Keratinocyte (primary cell): ENCODE measurements at regions not wholly inside any gene's neighbourhood (a gene's known extent, or its start where the extent isn't known, plus 50 kb on each side); places are given as distances from the start of the nearest gene placed in this dataset.

Experiments
- EZH2 ChIP-seq: IDR thresholded peaks from one replicate; pipeline ENCODE4 v1.6.1; 2012; ENCODE audit warnings: inconsistent platforms, mild to moderate bottlenecking, low read length, moderate library complexity
- TF ChIP-seq, protein P1 (sequence below), 3 experiments: IDR thresholded peaks in 1 of 3; conservative IDR thresholded peaks in 1 of 3; optimal IDR thresholded peaks in 1 of 3; 2 replicates in 2 of 3; 3 replicates in 1 of 3; pipeline versions ENCODE3 to v1.5.1; 2011; ENCODE audit warnings: low read length in 3 of 3, mild to moderate bottlenecking in 3 of 3, moderate library complexity in 2 of 3, control low read depth in 1 of 3, inconsistent platforms in 1 of 3; ENCODE audit not compliant: insufficient read depth in 2 of 3; ENCODE audit errors: extremely low read depth in 1 of 3

DNA sequence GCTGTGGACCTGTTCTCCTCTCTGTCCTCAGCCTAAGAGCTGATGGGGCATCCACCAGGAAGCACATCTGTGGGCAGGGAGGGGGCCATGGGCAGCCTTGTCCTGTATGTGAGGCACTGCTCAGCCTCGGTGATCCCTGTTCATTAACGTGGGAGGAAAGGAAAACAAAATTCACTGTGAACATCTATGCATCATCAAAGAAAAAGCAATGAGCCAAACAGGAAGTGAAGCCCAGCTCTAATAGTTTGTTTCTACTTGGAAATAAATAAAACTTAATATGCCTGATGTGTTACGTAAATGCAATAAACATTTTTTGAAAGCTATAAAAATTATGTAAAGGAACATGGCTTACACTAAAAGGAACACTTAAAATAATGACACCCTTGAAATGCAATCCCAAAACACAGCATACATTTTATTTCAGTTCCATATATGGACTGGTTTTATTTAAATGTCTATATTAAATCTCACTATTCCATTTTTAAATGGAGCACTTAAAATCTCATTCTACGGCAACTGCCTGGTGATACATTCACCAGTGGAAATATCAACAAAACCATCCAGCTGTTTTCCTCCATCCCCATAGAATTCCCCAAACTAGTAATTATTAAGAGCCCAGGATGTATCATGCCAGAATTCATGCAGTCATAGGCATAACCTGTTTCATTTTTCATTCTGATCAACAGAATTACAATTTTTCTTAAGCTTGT, 78.3 kb downstream of the ZNF280B start:
- TF ChIP-seq, protein P1, sequence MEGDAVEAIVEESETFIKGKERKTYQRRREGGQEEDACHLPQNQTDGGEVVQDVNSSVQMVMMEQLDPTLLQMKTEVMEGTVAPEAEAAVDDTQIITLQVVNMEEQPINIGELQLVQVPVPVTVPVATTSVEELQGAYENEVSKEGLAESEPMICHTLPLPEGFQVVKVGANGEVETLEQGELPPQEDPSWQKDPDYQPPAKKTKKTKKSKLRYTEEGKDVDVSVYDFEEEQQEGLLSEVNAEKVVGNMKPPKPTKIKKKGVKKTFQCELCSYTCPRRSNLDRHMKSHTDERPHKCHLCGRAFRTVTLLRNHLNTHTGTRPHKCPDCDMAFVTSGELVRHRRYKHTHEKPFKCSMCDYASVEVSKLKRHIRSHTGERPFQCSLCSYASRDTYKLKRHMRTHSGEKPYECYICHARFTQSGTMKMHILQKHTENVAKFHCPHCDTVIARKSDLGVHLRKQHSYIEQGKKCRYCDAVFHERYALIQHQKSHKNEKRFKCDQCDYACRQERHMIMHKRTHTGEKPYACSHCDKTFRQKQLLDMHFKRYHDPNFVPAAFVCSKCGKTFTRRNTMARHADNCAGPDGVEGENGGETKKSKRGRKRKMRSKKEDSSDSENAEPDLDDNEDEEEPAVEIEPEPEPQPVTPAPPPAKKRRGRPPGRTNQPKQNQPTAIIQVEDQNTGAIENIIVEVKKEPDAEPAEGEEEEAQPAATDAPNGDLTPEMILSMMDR (optimal IDR thresholded peaks at IDR 0.05 in 1 of 3, IDR thresholded peaks at IDR 0.05 in 1 of 3, conservative IDR thresholded peaks at IDR 0.05 in 1 of 3; ENCODE audit: extremely low read depth in 1 of 3, insufficient read depth in 2 of 3, low read length in 3 of 3) = no peak
- no peak for TF ChIP-seq EZH2
